HEK293 (cell line): ENCODE measurements at regions not wholly inside any gene's neighbourhood (a gene's known extent, or its start where the extent isn't known, plus 50 kb on each side); places are given as distances from the start of the nearest gene placed in this dataset.

Experiments used
- BCL11B ChIP-seq: fragments of 450-650 bp; formaldehyde crosslinking; IDR thresholded peaks from 2 replicates; pipeline ENCODE4 v1.5.1; 2016; ENCODE audit warnings: low read depth, missing biosample characterization, missing genetic modification characterization
- CTCF ChIP-seq: fragments of 450-650 bp; formaldehyde crosslinking; IDR thresholded peaks from 2 replicates; pipeline ENCODE4 v1.5.1; 2016; ENCODE audit warnings: missing biosample characterization, missing genetic modification characterization
- PBX3 ChIP-seq: sonication (generic); formaldehyde crosslinking; IDR thresholded peaks from 2 replicates; pipeline ENCODE4 v1.8.1; 2022; ENCODE audit warnings: mild to moderate bottlenecking, moderate library complexity, missing genetic modification reagents
- RBAK ChIP-seq: fragments of 450-650 bp; formaldehyde crosslinking; IDR thresholded peaks from 2 replicates; pipeline ENCODE4 v1.5.1; 2016; ENCODE audit warnings: missing biosample characterization, missing genetic modification characterization
- ZNF175 ChIP-seq: fragments of 450-650 bp; formaldehyde crosslinking; IDR thresholded peaks from 2 replicates; pipeline ENCODE4 v1.5.1; 2016; ENCODE audit warnings: missing biosample characterization, missing genetic modification characterization
- ZNF214 ChIP-seq: fragments of 450-650 bp; formaldehyde crosslinking; IDR thresholded peaks from 2 replicates; pipeline ENCODE4 v1.5.1; 2017; ENCODE audit warnings: missing biosample characterization, mild to moderate bottlenecking, missing genetic modification characterization, borderline replicate concordance
- ZNF707 ChIP-seq: fragments of 450-650 bp; formaldehyde crosslinking; IDR thresholded peaks from 2 replicates; pipeline ENCODE4 v1.5.1; 2016; ENCODE audit warnings: missing biosample characterization, missing genetic modification characterization

- no peak for TF ChIP-seq PBX3 (CRISPR knock-in tag)
- TF ChIP-seq ZNF707 (tag by site-specific recombination) = no peak
- TF ChIP-seq CTCF (tag by site-specific recombination) = no peak
- TF ChIP-seq ZNF214 (tag by site-specific recombination) = no peak
- no peak for TF ChIP-seq BCL11B (tag by site-specific recombination)
- TF ChIP-seq ZNF175 (tag by site-specific recombination) = no peak
- no peak for TF ChIP-seq RBAK (tag by site-specific recombination)
These were observed 361.4 kb upstream of the NPSR1 start for GRCh38 chr7:34296663-34297062.
